K562 (cell line): ENCODE measurements at regions not wholly inside any gene's neighbourhood (a gene's known extent, or its start where the extent isn't known, plus 50 kb on each side); places are given as distances from the start of the nearest gene placed in this dataset.

Experiments used
- EP300 ChIP-seq: IDR thresholded peaks from 2 replicates; pipeline ENCODE4 v1.6.1; 2012; ENCODE audit warnings: low read length, improper control_type of control experiment
- EZH2 ChIP-seq: IDR thresholded peaks from 2 replicates; pipeline ENCODE4 v1.6.1; 2012; ENCODE audit warnings: low read depth, mild to moderate bottlenecking, inconsistent platforms, low read length, borderline replicate concordance

GRCh38 chr7:112970771-112971170 is 115.9 kb downstream of the GPR85 start:
- TF ChIP-seq EP300 = no peak
- no peak for TF ChIP-seq EZH2
